H1 (cell line): ENCODE measurements at regions not wholly inside any gene's neighbourhood (a gene's known extent, or its start where the extent isn't known, plus 50 kb on each side); places are given as distances from the start of the nearest gene placed in this dataset.

ENCODE experiments used
- CTCF ChIA-PET: fragments of 300-600 bp; sonication (Branson Sonifier 250); formaldehyde crosslinking; loops from one replicate; lab custom pipeline; 2021; ENCODE audit not compliant: partially characterized antibody; lab: Charles Lee
- POLR2A ChIA-PET: fragments of 300-600 bp; sonication (Branson Sonifier 250); formaldehyde crosslinking; loops from one replicate; lab custom pipeline; 2021; ENCODE audit warnings: inconsistent platforms; ENCODE audit not compliant: partially characterized antibody; lab: Charles Lee
- DNase-seq, 2 experiments: peaks; one replicate each; pipeline versions ENCODE4 v3.0.0 to v3.0.0-alpha.2; 2010 to 2022; ENCODE audit warnings: low spot score in 2 of 2, low read depth in 1 of 2, mixed read lengths in 1 of 2
- FAIRE-seq: peaks from 2 replicates; lab custom pipeline; 2011; peaks lifted over from hg19 to GRCh38; lab: Jason Lieb, UNC
- H2AFZ ChIP-seq: 2 replicates; pipeline ENCODE4 v1.8.1; 2012; ENCODE audit warnings: low read length, inconsistent platforms
- H2AK5ac ChIP-seq: 2 replicates; pipeline ENCODE4 v1.6.1; 2013; ENCODE audit warnings: low read depth, low read length
- H2BK120ac ChIP-seq: replicated peaks from 2 replicates; pipeline ENCODE3; 2013; ENCODE audit warnings: low read depth, low read length, inconsistent platforms
- H2BK12ac ChIP-seq: 2 replicates; pipeline ENCODE4 v1.6.1; 2013; ENCODE audit warnings: low read depth, low read length
- H2BK15ac ChIP-seq: 2 replicates; pipeline ENCODE4 v1.6.1; 2013; ENCODE audit warnings: low read length
- H2BK20ac ChIP-seq: 2 replicates; pipeline ENCODE4 v1.6.1; 2013; ENCODE audit warnings: low read length
- H2BK5ac ChIP-seq: 2 replicates; pipeline ENCODE4 v1.6.1; 2013; ENCODE audit warnings: low read depth, low read length
- H3K14ac ChIP-seq: 2 replicates; pipeline ENCODE4 v1.6.1; 2013; ENCODE audit warnings: inconsistent platforms; ENCODE audit not compliant: insufficient read length
- H3K18ac ChIP-seq: 2 replicates; pipeline ENCODE4 v1.6.1; 2013; ENCODE audit warnings: low read length; ENCODE audit errors: extremely low read depth
- H3K23ac ChIP-seq: 2 replicates; pipeline ENCODE4 v1.6.1; 2013; ENCODE audit warnings: inconsistent platforms; ENCODE audit not compliant: insufficient read length
- H3K23me2 ChIP-seq: 2 replicates; pipeline ENCODE4 v1.6.1; 2013; ENCODE audit warnings: low read depth, low read length
- H3K27ac ChIP-seq: 2 replicates; pipeline ENCODE4 v1.6.1; 2011; ENCODE audit warnings: low read depth, low read length, inconsistent platforms
- H3K27me3 ChIP-seq, 4 experiments: replicated peaks in 1 of 4; 1 replicate in 1 of 4; 2 replicates in 3 of 4; pipeline versions ENCODE4 v1.6.1 to v1.8.1; 2011 to 2013; ENCODE audit warnings: low read length in 3 of 4, mild to moderate bottlenecking in 3 of 4, inconsistent platforms in 2 of 4, mixed read lengths in 2 of 4, moderate library complexity in 1 of 4; ENCODE audit not compliant: control insufficient read depth in 3 of 4, insufficient read depth in 3 of 4; ENCODE audit errors: extremely low read depth in 1 of 4
- H3K36me3 ChIP-seq, 4 experiments: 2 replicates each; pipeline versions ENCODE4 v1.6.1 to v1.8.1; 2011 to 2013; ENCODE audit warnings: mild to moderate bottlenecking in 4 of 4, low read length in 3 of 4, moderate library complexity in 2 of 4, control low read depth in 1 of 4, inconsistent platforms in 1 of 4; ENCODE audit not compliant: insufficient read depth in 4 of 4, control insufficient read depth in 2 of 4
- H3K4ac ChIP-seq: replicated peaks from 2 replicates; pipeline ENCODE3; 2013; ENCODE audit warnings: low read length, low read depth, mixed read lengths, inconsistent platforms; ENCODE audit not compliant: insufficient read length
- H3K4me1 ChIP-seq, 4 experiments: replicated peaks in 1 of 4; 1 replicate in 1 of 4; 2 replicates in 3 of 4; pipeline versions ENCODE4 v1.6.1 to v1.8.1; 2011 to 2013; ENCODE audit warnings: low read length in 3 of 4, inconsistent platforms in 2 of 4, mixed read lengths in 1 of 4; ENCODE audit not compliant: insufficient read depth in 4 of 4, control insufficient read depth in 3 of 4
- H3K4me2 ChIP-seq, 2 experiments: 2 replicates each; pipeline versions ENCODE4 v1.6.1 to v1.8.1; 2011 to 2013; ENCODE audit warnings: low read depth in 2 of 2, low read length in 2 of 2, control low read depth in 1 of 2, inconsistent platforms in 1 of 2, mild to moderate bottlenecking in 1 of 2; ENCODE audit not compliant: insufficient read depth in 1 of 2
- H3K4me3 ChIP-seq, 4 experiments: fragments of 200-600, 300-600 bp in 1 of 4; sonication (generic), shearing (Covaris generic), sonication (Bioruptor Twin) in 1 of 4; 2 replicates each; pipeline versions ENCODE4 v1.5.1 to v1.8.1; 2011 to 2016; ENCODE audit warnings: low read length in 4 of 4, low read depth in 3 of 4, control low read depth in 2 of 4, inconsistent platforms in 2 of 4, mild to moderate bottlenecking in 2 of 4, mixed read lengths in 1 of 4, moderate library complexity in 1 of 4; ENCODE audit not compliant: insufficient read depth in 2 of 4; ENCODE audit errors: extremely low read depth in 1 of 4
- H3K56ac ChIP-seq: replicated peaks from 2 replicates; pipeline ENCODE3; 2013; ENCODE audit warnings: low read depth, mild to moderate bottlenecking, mixed read lengths, low read length, inconsistent platforms; ENCODE audit not compliant: insufficient read length
- H3K79me1 ChIP-seq: 2 replicates; pipeline ENCODE4 v1.6.1; 2013; ENCODE audit warnings: low read depth, low read length, control low read depth
- H3K79me2 ChIP-seq, 2 experiments: 2 replicates each; pipeline versions ENCODE4 v1.6.1 to v1.8.1; 2012 to 2013; ENCODE audit warnings: low read length in 2 of 2, mild to moderate bottlenecking in 2 of 2, inconsistent platforms in 1 of 2; ENCODE audit not compliant: insufficient read depth in 2 of 2, control insufficient read depth in 1 of 2
- H3K9ac ChIP-seq, 4 experiments: replicated peaks in 1 of 4; 1 replicate in 1 of 4; 2 replicates in 3 of 4; pipeline versions ENCODE4 v1.6.1 to v1.8.1; 2011 to 2013; ENCODE audit warnings: low read depth in 3 of 4, low read length in 3 of 4, control low read depth in 2 of 4, mild to moderate bottlenecking in 2 of 4, moderate library complexity in 2 of 4, inconsistent platforms in 1 of 4; ENCODE audit errors: extremely low read depth in 1 of 4
- H3K9me3 ChIP-seq, 2 experiments: 2 replicates each; pipeline versions ENCODE4 v1.6.1 to v1.8.1; 2012 to 2013; ENCODE audit warnings: mild to moderate bottlenecking in 2 of 2, moderate library complexity in 2 of 2, control low read depth in 1 of 2, inconsistent platforms in 1 of 2, low read depth in 1 of 2, low read length in 1 of 2, mixed read lengths in 1 of 2; ENCODE audit not compliant: insufficient read depth in 2 of 2
- H4K20me1 ChIP-seq, 2 experiments: replicated peaks in 1 of 2; 2 replicates each; pipeline versions ENCODE3 to v1.8.1; 2011 to 2013; ENCODE audit warnings: inconsistent platforms in 2 of 2, low read length in 2 of 2, mild to moderate bottlenecking in 1 of 2; ENCODE audit not compliant: insufficient read depth in 2 of 2, control insufficient read depth in 1 of 2
- H4K5ac ChIP-seq: 2 replicates; pipeline ENCODE4 v1.6.1; 2013; ENCODE audit warnings: low read length, low read depth, mixed read lengths, inconsistent platforms; ENCODE audit not compliant: insufficient read length
- H4K8ac ChIP-seq: 2 replicates; pipeline ENCODE4 v1.8.0; 2013; ENCODE audit warnings: mild to moderate bottlenecking, moderate library complexity, low read length, inconsistent platforms; ENCODE audit not compliant: insufficient read depth; ENCODE audit errors: extremely low read depth
- H4K91ac ChIP-seq: replicated peaks from 2 replicates; pipeline ENCODE3; 2013; ENCODE audit warnings: low read length, mixed read lengths, inconsistent platforms; ENCODE audit not compliant: insufficient read length
- YY1 ChIP-seq: IDR thresholded peaks from 2 replicates; pipeline ENCODE4 v1.6.1; 2011; ENCODE audit warnings: low read depth, mild to moderate bottlenecking, low read length
- WGBS, 2 experiments: shearing (Covaris generic) in 1 of 2; methylation state at CpG; one replicate each; pipeline versions ENCODE4 v1.1.6 to v1.1.7; 2013 to 2015; ENCODE audit warnings: low lambda C conversion rate in 2 of 2, mixed read lengths in 2 of 2, inconsistent platforms in 1 of 2, low coverage in 1 of 2, missing lambda C conversion rate in 1 of 2; ENCODE audit not compliant: insufficient replicate concordance in 2 of 2, insufficient coverage in 1 of 2, insufficient read length in 1 of 2; ENCODE audit errors: extremely low coverage in 1 of 2, missing lambda C conversion rate in 1 of 2; 5-methylcytosine and 5-hydroxymethylcytosine counted together

DNA sequence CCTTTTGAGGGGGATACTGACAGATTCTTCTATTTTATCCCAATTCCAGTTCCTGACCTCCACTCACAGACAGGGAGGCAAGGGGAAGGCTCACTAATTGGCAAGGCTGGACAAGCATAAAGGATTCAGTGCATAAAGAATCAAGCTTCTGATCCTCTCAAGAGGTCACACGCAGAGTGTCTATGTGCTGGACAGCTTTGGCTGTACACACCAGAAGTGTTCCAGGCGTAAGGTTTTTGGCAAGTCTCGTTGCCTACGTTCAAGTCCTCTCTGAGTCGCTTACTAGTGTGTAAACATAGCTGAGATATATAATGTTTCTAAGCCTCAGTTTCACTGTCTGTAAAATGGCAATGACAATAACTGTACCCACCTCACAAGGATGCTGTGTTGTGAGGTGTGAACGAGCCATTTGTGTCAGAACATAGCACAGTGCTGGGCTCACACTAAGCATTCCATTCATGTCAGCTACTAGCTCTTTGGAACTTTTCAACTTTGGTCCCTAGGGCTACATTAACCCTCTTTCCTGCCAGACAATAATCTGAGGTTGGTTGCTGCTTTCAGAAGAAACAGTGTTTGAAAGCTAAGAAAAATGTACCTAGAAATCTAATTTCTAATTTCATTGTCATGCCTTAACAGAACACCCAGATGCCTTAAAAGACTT is 52.1 kb downstream of the PALM2AKAP2 start:
- ChIA-PET CTCF (interaction anchor here (1.2 kb wide), 1 partner anchor 14 kb away, joined by 3 read pairs; no protein-coding TSS in a partner anchor), POLR2A (no interaction called here)
- no peak overlapping the region for H3K9ac ChIP-seq
- no peak overlapping the region for H4K91ac ChIP-seq
- H3K23ac ChIP-seq: no peak overlapping the region
- no peak overlapping the region for H2BK12ac ChIP-seq
- H2BK120ac ChIP-seq: no peak overlapping the region
- H3K14ac ChIP-seq: no peak overlapping the region
- H2BK20ac ChIP-seq: no peak overlapping the region
- no peak overlapping the region for H3K4me3 ChIP-seq
- no peak overlapping the region for H2AFZ ChIP-seq
- no peaks in the 10 kb centered on the region for H3K36me3 ChIP-seq
- H4K5ac ChIP-seq: no peak overlapping the region
- no peaks in the 10 kb centered on the region for H3K23me2 ChIP-seq
- H3K18ac ChIP-seq: no peak overlapping the region
- H3K79me1 ChIP-seq: no peaks in the 10 kb centered on the region
- H2BK5ac ChIP-seq: no peak overlapping the region
- no peak overlapping the region for H3K56ac ChIP-seq
- H3K27ac ChIP-seq: no peak overlapping the region
- no peak overlapping the region for H3K4me2 ChIP-seq
- FAIRE-seq: no peak
- no peak overlapping the region for H3K4ac ChIP-seq
- 79% methylated on average over 6 of the region's 6 CpGs; no CpG with 5 or more reads in 1 of the 2 experiments for WGBS, 2 experiments
- no peaks in the 10 kb centered on the region for H4K20me1 ChIP-seq
- no peaks in the 10 kb centered on the region for H3K79me2 ChIP-seq
- peaks cover 7 to 15% of the 10 kb centered on the region in 2 experiments for H3K9me3 ChIP-seq
- H4K8ac ChIP-seq: no peak overlapping the region
- TF ChIP-seq YY1: no peak
- no peaks in the 10 kb centered on the region for H3K27me3 ChIP-seq
- no peaks in the 10 kb centered on the region for H3K4me1 ChIP-seq
- DNase-seq: no peak
- H2AK5ac ChIP-seq: no peak overlapping the region
- no peak overlapping the region for H2BK15ac ChIP-seq
